CD4-positive, alpha-beta T cell (primary cell): ENCODE measurements at regions not wholly inside any gene's neighbourhood (a gene's known extent, or its start where the extent isn't known, plus 50 kb on each side); places are given as distances from the start of the nearest gene placed in this dataset.

Experiments used
- ATAC-seq: fragments of 200-7000 bp; cut with Tn5 transposase; one replicate; pipeline ENCODE4 v1.10.0; 2022; ENCODE audit warnings: mild to moderate bottlenecking; ENCODE audit not compliant: poor library complexity
- CTCF ChIA-PET: fragments of 350-600 bp; sonication (Branson Sonifier 250); formaldehyde crosslinking; loops from one replicate; lab custom pipeline; 2021; ENCODE audit warnings: antibody characterized with exemption, inconsistent platforms; lab: Charles Lee
- POLR2A ChIA-PET: fragments of 350-600 bp; sonication (Branson Sonifier 250); formaldehyde crosslinking; loops from one replicate; lab custom pipeline; 2021; ENCODE audit warnings: antibody characterized with exemption, inconsistent platforms; lab: Charles Lee
- DNase-seq, 14 experiments: peaks; one replicate each; pipeline ENCODE4 v3.0.0-alpha.2; 2013 to 2020; ENCODE audit warnings: mixed read lengths in 2 of 14
- H3K27ac ChIP-seq, 2 donors: one replicate each; pipeline versions ENCODE4 v1.5.1 to v1.7.0; 2013; ENCODE audit warnings: low read length in 2 of 2, low read depth in 1 of 2, mild to moderate bottlenecking in 1 of 2
- H3K27me3 ChIP-seq, 2 experiments: 1 replicate in 1 of 2; 2 replicates in 1 of 2; pipeline versions ENCODE4 v1.6.1 to v1.7.0; 2013; ENCODE audit warnings: low read length in 2 of 2, control low read depth in 1 of 2, mild to moderate bottlenecking in 1 of 2, moderate library complexity in 1 of 2; ENCODE audit not compliant: insufficient read depth in 2 of 2, control insufficient read depth in 1 of 2
- H3K36me3 ChIP-seq: one replicate; pipeline ENCODE4 v1.6.1; 2013; ENCODE audit warnings: low read length, control low read depth; ENCODE audit not compliant: insufficient read depth
- H3K4me1 ChIP-seq: one replicate; pipeline ENCODE4 v1.6.1; 2013; ENCODE audit warnings: low read length, control low read depth; ENCODE audit not compliant: insufficient read depth
- H3K4me3 ChIP-seq: one replicate; pipeline ENCODE4 v1.5.1; 2013; ENCODE audit warnings: mild to moderate bottlenecking, low read length, moderate library complexity
- H3K9me3 ChIP-seq, 2 experiments: 1 replicate in 1 of 2; 2 replicates in 1 of 2; pipeline versions ENCODE4 v1.6.1 to v1.7.0; 2013; ENCODE audit warnings: low read length in 2 of 2, mild to moderate bottlenecking in 2 of 2, control low read depth in 1 of 2, moderate library complexity in 1 of 2; ENCODE audit not compliant: control insufficient read depth in 1 of 2, insufficient read depth in 1 of 2
- H3K27ac Mint-ChIP-seq: one replicate; pipeline ENCODE4 v1.8.0; 2020; ENCODE audit warnings: mixed read lengths
- H3K27me3 Mint-ChIP-seq: one replicate; pipeline ENCODE4 v1.8.0; 2021; ENCODE audit warnings: mixed read lengths
- H3K36me3 Mint-ChIP-seq: one replicate; pipeline ENCODE4 v1.8.0; 2021; ENCODE audit warnings: low read depth, mixed read lengths
- H3K4me1 Mint-ChIP-seq: one replicate; pipeline ENCODE4 v1.8.0; 2021; ENCODE audit warnings: low read depth, mixed read lengths
- H3K4me3 Mint-ChIP-seq: one replicate; pipeline ENCODE4 v1.8.0; 2020; ENCODE audit warnings: mild to moderate bottlenecking, mixed read lengths
- H3K9me3 Mint-ChIP-seq: one replicate; pipeline ENCODE4 v1.8.0; 2020; ENCODE audit warnings: mixed read lengths
- intact Hi-C, 2 experiments: fragments of 100-400 bp; cut with DNase I in 1 of 2; cut with micrococcal nuclease in 1 of 2; formaldehyde crosslinking; loops; one replicate each; pipeline versions ENCODE4 v1.15.1 to v1.9.0; 2023 to 2025; cut with DNase I, micrococcal nuclease
- TF ChIP-seq, protein P1 (sequence below): fragments of 200-600 bp; IDR thresholded peaks from one replicate; pipeline ENCODE4 v1.8.0; 2022; ENCODE audit warnings: antibody characterized with exemption, mild to moderate bottlenecking

DNA sequence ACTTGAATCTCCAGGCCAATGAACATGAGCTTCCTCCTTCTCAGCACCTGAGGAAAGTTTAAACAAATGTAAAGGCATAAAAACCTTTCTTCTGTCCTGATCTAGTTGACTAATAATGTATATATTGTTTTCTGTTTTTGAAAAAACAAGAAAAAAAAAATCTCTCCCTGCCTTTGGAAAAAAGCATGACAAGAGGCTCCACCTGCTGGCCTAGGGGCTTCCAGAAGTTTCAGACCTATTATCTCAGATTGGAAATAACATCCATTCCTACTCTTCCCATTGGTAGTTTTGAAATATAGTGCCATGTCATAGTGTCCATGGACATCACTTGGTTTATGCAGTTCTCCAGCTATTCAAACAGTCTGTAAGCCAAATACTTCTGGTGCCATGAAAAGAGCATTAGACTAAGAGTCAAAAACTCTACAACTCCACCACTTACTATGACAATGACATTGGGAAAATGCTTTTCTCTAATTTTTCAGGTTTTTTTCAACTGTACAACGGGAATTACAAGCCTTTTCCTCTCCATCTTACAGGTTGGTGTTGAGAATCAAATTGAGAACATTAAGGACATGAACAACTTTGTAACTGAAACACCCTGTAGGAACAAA lies 409.6 kb upstream of the MPDZ start:
- POLR2A ChIA-PET: no interaction called here

DNA sequence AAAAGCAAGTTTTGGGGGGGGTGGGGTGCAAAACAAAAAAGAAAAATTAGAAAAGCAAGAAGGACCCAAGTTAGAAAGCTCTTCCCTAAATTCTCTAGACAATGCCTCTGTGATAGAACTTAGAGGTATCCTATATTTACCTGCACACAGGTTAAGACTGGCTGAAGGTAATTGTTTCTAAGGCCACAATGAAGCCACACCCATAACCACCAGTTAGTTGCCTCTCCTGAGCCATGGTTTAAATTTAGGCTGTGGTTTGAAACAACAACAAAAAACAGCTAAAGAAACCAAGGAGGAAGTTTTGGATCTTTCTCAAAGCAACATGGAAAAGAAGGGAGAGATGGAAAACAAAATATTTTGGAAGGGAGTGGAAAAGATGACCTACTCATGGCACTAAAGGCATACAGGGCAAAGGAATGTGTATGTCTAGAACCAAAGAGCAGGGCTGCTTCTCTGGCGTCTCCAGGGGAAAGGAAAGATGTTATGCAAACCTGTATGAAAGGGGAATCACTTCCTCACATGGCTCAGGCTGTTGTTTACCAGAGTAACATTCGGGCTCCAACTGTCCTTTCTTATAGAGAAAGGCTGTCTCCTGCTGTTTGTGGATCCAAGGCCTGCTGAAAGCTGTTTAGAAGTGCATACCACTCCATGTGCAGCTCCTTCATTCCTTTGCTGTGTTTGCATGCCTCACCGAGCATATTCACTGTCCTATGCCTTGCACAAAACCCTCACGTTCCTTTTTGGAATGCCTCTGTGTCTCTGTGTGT lies 408.9 kb upstream of the MPDZ start:
- Histone ChIP-seq H3K4me1 (no peaks in the 10 kb centered on the region), H3K9me3 (peaks cover 0 to 6% of the 10 kb centered on the region in 2 experiments), H3K27me3 (no peaks in the 10 kb centered on the region), H3K27ac (no peak overlapping the region), H3K4me3 (no peak overlapping the region), H3K36me3 (no peaks in the 10 kb centered on the region)
- CTCF ChIA-PET: interaction anchor here (0.6 kb wide), 1 partner anchor 30 kb away, joined by 3 read pairs; no protein-coding TSS in a partner anchor
- Mint-ChIP-seq H3K36me3 (no peaks in the 10 kb centered on the region), H3K9me3 (peaks cover 5% of the 10 kb centered on the region), H3K4me1 (no peaks in the 10 kb centered on the region), H3K4me3 (no peak overlapping the region), H3K27ac (no peak overlapping the region), H3K27me3 (no peaks in the 10 kb centered on the region)
- POLR2A ChIA-PET: no interaction called here
- intact Hi-C loops: no loop called here
- DNase-seq (no peak), ATAC-seq (no peak)
- TF ChIP-seq, protein P1, sequence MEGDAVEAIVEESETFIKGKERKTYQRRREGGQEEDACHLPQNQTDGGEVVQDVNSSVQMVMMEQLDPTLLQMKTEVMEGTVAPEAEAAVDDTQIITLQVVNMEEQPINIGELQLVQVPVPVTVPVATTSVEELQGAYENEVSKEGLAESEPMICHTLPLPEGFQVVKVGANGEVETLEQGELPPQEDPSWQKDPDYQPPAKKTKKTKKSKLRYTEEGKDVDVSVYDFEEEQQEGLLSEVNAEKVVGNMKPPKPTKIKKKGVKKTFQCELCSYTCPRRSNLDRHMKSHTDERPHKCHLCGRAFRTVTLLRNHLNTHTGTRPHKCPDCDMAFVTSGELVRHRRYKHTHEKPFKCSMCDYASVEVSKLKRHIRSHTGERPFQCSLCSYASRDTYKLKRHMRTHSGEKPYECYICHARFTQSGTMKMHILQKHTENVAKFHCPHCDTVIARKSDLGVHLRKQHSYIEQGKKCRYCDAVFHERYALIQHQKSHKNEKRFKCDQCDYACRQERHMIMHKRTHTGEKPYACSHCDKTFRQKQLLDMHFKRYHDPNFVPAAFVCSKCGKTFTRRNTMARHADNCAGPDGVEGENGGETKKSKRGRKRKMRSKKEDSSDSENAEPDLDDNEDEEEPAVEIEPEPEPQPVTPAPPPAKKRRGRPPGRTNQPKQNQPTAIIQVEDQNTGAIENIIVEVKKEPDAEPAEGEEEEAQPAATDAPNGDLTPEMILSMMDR: no peak

More for the DNA sequence above, 409.6 kb upstream of the MPDZ start:
- TF ChIP-seq, protein P1: no peak
- Mint-ChIP-seq H3K4me1 (no peaks in the 10 kb centered on the region), H3K9me3 (peaks cover 5% of the 10 kb centered on the region), H3K4me3 (no peak overlapping the region), H3K27me3 (no peaks in the 10 kb centered on the region), H3K27ac (no peak overlapping the region), H3K36me3 (no peaks in the 10 kb centered on the region)
- ATAC-seq: no peak
- Histone ChIP-seq H3K4me1 (no peaks in the 10 kb centered on the region), H3K4me3 (no peak overlapping the region), H3K9me3 (peaks cover 0 to 6% of the 10 kb centered on the region in 2 experiments), H3K27me3 (no peaks in the 10 kb centered on the region), H3K36me3 (no peaks in the 10 kb centered on the region), H3K27ac (no peak overlapping the region)
- intact Hi-C loops: no loop called here
- no peak for DNase-seq
- CTCF ChIA-PET: no interaction called here

DNA sequence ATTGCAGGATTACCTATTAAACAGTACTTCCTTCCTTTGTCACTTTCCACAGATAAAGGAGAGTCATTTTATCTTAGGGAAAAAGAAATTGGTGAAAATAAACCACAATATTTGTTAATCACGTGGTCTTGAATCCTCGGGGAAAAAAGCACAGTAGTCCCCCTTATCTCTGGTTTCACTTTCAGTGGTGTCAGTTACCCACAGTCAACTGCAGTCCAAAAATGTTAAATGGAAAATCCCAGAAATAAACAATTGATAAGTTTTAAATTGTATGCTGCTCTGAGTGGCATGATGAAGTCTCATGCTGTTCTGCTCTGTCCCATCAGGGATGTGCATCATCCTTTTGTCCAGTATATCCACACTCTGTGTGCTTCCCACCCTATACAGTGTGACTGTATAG lies 405.2 kb upstream of the MPDZ start:
- Mint-ChIP-seq H3K27me3 (no peaks in the 10 kb centered on the region), H3K4me3 (no peak overlapping the region), H3K27ac (no peak overlapping the region), H3K9me3 (no peaks in the 10 kb centered on the region), H3K4me1 (no peaks in the 10 kb centered on the region), H3K36me3 (no peaks in the 10 kb centered on the region)
- Histone ChIP-seq H3K36me3 (no peaks in the 10 kb centered on the region), H3K4me3 (no peak overlapping the region), H3K9me3 (peaks cover 4 to 6% of the 10 kb centered on the region in 2 experiments), H3K27ac (no peak overlapping the region), H3K4me1 (no peaks in the 10 kb centered on the region), H3K27me3 (no peaks in the 10 kb centered on the region)
- TF ChIP-seq, protein P1: no peak
- intact Hi-C loops: no loop called here
- CTCF ChIA-PET: no interaction called here
- DNase-seq: no peak
- ATAC-seq: no peak
- POLR2A ChIA-PET: no interaction called here
